ENCODE measurements at regions not wholly inside any gene's neighbourhood (a gene's known extent, or its start where the extent isn't known, plus 50 kb on each side); places are given as distances from the start of the nearest gene placed in this dataset.
"Not testable (repeated sequence)": the region's sequence is repeated elsewhere in the genome, so short reads cannot be mapped to it uniquely, and the experiment has no call there.

DNA sequence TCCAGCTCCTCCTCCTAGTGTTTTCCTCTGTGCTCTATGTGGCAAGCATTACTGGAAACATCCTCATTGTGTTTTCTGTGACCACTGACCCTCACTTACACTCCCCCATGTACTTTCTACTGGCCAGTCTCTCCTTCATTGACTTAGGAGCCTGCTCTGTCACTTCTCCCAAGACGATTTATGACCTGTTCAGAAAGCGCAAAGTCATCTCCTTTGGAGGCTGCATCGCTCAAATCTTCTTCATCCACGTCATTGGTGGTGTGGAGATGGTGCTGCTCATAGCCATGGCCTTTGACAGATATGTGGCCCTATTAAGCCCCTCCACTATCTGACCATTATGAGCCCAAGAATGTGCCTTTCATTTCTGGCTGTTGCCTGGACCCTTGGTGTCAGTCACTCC lies 64.0 kb downstream of the OR4F15 start:
- not testable (repeated sequence) for FAIRE-seq

- FAIRE-seq, result not testable (repeated sequence)
These were observed 65.6 kb downstream of the OR4F15 start for GRCh38 chr15:101877649-101878048.

GRCh38 chr15:101912349-101913287 lies 100.6 kb downstream of the OR4F15 start:
- FAIRE-seq, result not testable (repeated sequence)

- FAIRE-seq, result not testable (repeated sequence)
These were observed 112.6 kb downstream of the OR4F15 start for GRCh38 chr15:101924554-101924953.

DNA sequence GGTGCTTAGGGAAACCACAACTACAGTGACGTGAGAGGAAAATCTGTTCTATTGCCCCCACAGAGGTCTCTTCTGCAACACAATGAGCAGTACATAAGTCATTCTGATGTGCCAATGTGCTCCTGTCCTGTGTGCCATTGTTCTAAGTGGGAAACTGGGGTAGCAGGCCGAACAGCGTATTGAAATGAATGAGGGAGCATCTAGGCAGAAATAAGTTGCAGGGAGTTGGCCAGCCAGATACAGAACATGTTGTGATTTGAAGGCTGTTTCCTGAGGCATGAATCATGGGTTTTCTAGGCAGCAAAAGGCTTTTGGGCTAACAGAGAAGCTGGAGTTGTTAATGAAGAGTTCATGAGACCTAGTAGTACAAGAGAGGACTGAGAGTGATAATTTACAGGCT lies 122.5 kb downstream of the OR4F15 start:
- FAIRE-seq, result not testable (repeated sequence)

GRCh38 chr15:101937362-101937761 lies 125.4 kb downstream of the OR4F15 start:
- not testable (repeated sequence) for FAIRE-seq

- not testable (repeated sequence) for FAIRE-seq
These were observed 126.6 kb downstream of the OR4F15 start for GRCh38 chr15:101938555-101938954.

GRCh38 chr15:101945896-101946295 lies 133.9 kb downstream of the OR4F15 start:
- FAIRE-seq, result peak; percentile 57

- not testable (repeated sequence) for FAIRE-seq
These were observed 136.5 kb downstream of the OR4F15 start for GRCh38 chr15:101948491-101949010.

GRCh38 chr15:101949380-101950065 lies 137.5 kb downstream of the OR4F15 start:
- FAIRE-seq, result not testable (repeated sequence)

DNA sequence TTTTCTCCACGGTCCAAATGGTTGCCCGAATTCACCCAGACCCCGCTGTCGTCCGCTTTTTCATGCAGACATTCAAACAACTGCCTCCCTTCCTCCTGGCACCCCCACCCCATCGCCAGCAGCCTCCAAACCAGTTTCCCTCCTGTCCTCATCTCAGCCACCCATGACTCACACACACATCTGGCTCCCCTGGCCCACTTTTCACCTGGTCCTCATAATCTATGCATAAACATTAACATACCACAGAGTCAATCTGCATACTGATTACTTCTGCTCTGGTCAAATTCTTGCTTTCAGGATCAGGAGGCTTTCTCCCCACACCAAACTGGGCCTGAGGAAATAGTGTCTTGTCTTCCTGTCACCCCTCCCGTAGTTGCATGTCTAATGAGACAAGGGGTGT lies 142.0 kb downstream of the OR4F15 start:
- not testable (repeated sequence) for FAIRE-seq

DNA sequence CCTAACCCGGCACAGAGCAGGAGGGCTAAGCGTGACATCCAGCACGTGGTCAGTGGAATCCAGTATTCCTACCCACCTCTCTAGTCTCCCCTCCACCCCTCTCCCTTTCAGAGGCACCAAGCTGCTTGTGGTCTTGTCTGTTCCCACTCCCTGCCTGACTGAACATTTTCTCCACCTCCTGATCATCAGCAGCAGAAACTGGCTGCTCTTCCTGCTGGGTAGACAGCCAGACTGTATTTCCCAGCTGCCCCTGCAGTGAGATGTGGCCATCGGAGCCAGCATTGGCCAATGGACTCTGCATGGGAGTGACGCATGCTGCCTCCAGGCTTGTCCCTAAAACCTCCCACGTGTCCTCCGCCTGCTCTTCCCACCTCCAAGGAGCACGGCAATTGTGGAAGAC lies 143.8 kb downstream of the OR4F15 start:
- FAIRE-seq, result not testable (repeated sequence)

DNA sequence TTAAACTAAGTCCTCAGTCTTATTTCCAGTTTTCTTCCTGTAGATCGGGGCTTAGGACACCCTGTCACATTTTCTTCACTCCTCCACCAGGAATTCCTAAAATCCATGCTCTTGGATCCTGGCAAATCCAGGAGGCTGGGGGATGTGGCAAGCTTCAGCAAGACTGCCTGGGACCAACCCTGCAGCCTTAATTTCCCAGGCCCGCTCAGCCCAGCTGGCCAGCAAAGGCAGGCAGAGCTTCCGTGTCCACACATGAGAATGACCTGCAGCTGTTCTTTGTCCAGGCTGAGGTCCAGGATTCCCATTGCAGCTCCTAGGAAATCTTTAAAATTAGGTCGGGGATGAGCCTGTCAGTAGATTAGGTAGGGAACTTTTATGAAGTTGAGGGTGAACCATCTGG lies 146.7 kb downstream of the OR4F15 start:
- FAIRE-seq, result not testable (repeated sequence)

DNA sequence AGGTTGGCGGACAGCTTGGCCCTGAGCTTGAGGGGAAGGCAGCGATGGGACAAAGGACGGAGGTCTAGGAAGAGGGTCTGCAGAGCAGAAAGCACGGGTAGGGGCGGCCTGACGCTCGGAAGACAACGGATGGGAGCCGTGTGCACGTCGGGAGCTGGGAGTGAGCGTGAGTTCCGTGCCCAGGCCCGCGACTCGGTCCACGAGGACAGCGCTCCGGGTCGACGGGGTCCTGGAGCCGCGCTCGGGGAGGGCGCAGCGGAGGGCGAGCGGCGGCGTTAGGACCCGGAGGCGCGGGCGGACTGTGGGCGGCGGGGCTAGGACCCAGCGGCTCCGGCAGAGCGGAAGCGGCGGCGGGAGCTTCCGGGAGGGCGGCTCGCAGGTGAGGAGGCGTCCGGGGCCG lies 149.3 kb downstream of the OR4F15 start:
- FAIRE-seq, result not testable (repeated sequence)

GRCh38 chr15:101961765-101962164 lies 149.8 kb downstream of the OR4F15 start:
- not testable (repeated sequence) for FAIRE-seq

GRCh38 chr15:101963687-101964086 lies 151.7 kb downstream of the OR4F15 start:
- not testable (repeated sequence) for FAIRE-seq

DNA sequence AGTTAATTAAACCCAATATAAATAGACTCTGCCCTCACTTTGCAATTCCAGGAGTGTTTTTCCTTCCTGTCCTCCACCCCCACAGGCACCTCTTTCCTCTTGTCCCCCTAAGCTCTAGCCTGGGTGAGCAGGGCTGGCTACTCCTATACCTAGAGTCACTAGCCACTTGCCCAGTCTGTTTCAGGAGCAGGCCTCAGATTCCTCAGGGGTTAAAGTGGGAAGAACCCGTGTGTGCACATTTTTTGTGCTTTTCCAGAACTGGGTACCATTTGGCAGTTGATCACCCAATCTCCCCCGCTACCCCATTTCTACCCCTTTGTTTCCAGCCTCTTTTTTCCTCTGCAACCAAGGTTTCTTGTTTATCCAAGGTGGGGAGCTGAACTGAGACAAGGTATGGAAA lies 153.4 kb downstream of the OR4F15 start:
- FAIRE-seq, result not testable (repeated sequence)

DNA sequence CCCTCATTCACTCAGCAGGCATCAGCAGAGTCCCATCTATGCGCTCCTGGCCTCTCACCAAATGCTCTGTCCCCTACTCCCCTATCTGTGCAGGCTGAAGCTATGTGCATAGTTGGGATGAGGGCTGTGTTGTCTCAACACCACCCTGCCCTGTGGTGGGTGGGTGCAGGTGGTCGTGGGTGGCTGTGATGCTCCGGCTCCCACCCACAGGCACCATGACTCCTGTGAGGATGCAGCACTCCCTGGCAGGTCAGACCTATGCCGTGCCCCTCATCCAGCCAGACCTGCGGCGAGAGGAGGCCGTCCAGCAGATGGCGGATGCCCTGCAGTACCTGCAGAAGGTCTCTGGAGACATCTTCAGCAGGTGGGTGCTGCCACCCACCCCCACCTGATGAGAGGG lies 153.9 kb downstream of the OR4F15 start:
- not testable (repeated sequence) for FAIRE-seq

- FAIRE-seq, result not testable (repeated sequence)
These were observed 155.4 kb downstream of the OR4F15 start for GRCh38 chr15:101967364-101967763.

- not testable (repeated sequence) for FAIRE-seq
These were observed 158.6 kb downstream of the OR4F15 start for GRCh38 chr15:101970605-101971004.

DNA sequence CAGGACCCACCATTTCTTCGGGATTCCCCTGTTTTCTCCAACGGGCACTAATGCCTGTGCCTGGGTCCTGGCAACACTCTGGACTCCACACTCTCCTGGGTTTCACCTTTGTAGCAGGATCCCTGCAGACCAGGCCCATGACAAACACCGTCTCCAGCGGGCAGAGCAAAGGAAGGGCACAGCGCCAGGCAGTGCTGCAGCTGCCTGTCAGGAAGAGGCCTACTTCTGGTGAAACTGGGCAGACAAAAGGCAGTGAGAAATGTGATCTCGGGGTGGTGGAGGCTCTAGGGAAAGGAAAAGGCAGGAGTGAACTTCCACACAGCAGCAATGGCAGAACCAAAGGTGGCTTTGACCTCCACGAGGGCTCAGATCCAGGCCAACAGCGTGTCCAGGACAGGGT lies 165.3 kb downstream of the OR4F15 start:
- FAIRE-seq, result not testable (repeated sequence)

DNA sequence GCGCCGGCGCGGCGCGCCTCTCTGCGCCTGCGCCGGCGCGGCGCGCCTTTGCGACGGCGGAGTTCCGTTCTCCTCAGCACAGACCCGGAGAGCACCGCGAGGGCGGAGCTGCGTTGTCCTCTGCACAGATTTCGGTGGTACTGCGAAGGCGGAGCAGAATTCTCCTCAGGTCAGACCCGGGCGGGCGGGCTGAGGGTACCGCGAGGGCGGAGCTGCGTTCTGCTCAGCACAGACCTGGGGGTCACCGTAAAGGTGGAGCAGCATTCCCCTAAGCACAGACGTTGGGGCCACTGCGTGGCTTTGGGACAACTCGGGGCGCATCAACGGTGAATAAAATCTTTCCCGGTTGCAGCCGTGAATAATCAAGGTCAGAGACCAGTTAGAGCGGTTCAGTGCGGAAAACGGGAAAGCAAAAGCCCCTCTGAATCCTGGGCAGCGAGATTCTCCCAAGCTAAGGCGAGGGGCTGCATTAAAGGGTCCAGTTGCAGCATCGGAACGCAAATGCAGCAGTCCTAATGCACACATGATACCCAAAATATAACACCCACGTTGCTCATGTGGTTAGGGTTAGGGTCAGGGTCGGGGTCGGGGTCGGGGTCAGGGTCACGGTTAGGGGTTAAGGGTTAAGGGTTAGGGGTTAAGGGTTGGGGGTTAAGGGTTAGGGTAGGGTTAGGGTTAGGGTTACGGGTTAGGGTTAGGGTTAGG lies 168.4 kb downstream of the OR4F15 start:
- FAIRE-seq, result not testable (repeated sequence)

Measured in G401.6 (cell line).